ENCODE measurements at regions not wholly inside any gene's neighbourhood (a gene's known extent, or its start where the extent isn't known, plus 50 kb on each side); places are given as distances from the start of the nearest gene placed in this dataset.

DNA sequence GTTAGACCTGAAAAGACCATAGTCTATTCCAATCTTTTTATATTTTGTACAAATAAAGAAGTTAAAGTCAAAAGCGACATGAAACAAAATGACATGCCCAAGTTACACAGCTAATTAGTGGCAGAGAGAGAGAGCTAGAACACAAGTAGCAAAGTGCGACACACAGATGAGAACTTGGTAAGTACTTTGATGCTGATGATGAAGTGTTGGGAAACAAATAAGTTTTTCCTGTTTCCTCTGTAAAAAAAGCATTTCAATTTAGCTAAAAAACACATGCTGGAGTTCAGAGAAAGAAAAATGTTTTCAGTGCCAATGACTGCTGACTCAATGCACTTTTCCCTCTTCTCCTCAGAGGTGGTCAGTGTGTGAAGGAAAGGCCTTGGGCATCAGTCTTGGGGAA, 226.9 kb downstream of the PAX3 start:
- ChIA-PET CTCF (ENCODE audit: low intra/inter-chr PET ratio, low total read pairs) (no interaction called here), POLR2A (no interaction called here)
- Histone ChIP-seq H3K4me1 (ENCODE audit: insufficient read depth, low read length) (no peaks in the 10 kb centered on the region), H3K4me3 (replicated peaks in 1 of 3; ENCODE audit: insufficient read depth in 1 of 3, low read depth in 2 of 3, low read length in 3 of 3) (no peak overlapping the region), H2AFZ (ENCODE audit: low read length) (no peak overlapping the region), H3K9ac (ENCODE audit: insufficient read depth, low read depth, low read length) (no peak overlapping the region), H3K27ac (ENCODE audit: extremely low read length, insufficient read depth, low read length) (no peak overlapping the region), H3K79me2 (ENCODE audit: insufficient read depth, low read length) (no peaks in the 10 kb centered on the region), H3K9me3 (ENCODE audit: low read length) (no peaks in the 10 kb centered on the region), H3K27me3 (ENCODE audit: control insufficient read depth in 1 of 2, insufficient read depth in 2 of 2, low read length in 2 of 2) (peaks cover 0 to 2% of the 10 kb centered on the region in 2 experiments; a peak in 2 of 5 replicates), H3K36me3 (replicated peaks in 1 of 2; ENCODE audit: control insufficient read depth in 1 of 2, insufficient read depth in 2 of 2, low read length in 2 of 2) (no peaks in the 10 kb centered on the region), H4K20me1 (ENCODE audit: insufficient read depth, low read length) (no peaks in the 10 kb centered on the region), H3K4me2 (ENCODE audit: low read depth, low read length) (no peak overlapping the region)
- in situ Hi-C loops (cut with HindIII; ENCODE audit: extremely low pct_ligation_motif_present, low pct_unique_long_range_greater_than_20kb) (no loop called here), intact Hi-C loops (cut with micrococcal nuclease; ENCODE audit: unreplicated experiment) (no loop called here)
- TF ChIP-seq ZBTB3 (CRISPR knock-in tag; IDR thresholded peaks at IDR 0.05; ENCODE audit: borderline replicate concordance, low read depth) (no peak), ZFP37 (CRISPR knock-in tag; IDR thresholded peaks at IDR 0.05; ENCODE audit: borderline replicate concordance) (no peak), ZNF672 (CRISPR knock-in tag; IDR thresholded peaks at IDR 0.05) (no peak), NR2F2 (IDR thresholded peaks at IDR 0.05; ENCODE audit: borderline replicate concordance, low read depth) (no peak), SRSF9 (IDR thresholded peaks at IDR 0.05; ENCODE audit: borderline replicate concordance, insufficient read depth, low read depth, low read length, poor library complexity, severe bottlenecking) (no peak), RELA (CRISPR knock-in tag; IDR thresholded peaks at IDR 0.05) (no peak), ZNF24 (IDR thresholded peaks at IDR 0.05) (no peak), EHMT2 (IDR thresholded peaks at IDR 0.05; ENCODE audit: borderline replicate concordance, low read depth, low read length) (no peak)
- TF ChIP-seq, protein P1, sequence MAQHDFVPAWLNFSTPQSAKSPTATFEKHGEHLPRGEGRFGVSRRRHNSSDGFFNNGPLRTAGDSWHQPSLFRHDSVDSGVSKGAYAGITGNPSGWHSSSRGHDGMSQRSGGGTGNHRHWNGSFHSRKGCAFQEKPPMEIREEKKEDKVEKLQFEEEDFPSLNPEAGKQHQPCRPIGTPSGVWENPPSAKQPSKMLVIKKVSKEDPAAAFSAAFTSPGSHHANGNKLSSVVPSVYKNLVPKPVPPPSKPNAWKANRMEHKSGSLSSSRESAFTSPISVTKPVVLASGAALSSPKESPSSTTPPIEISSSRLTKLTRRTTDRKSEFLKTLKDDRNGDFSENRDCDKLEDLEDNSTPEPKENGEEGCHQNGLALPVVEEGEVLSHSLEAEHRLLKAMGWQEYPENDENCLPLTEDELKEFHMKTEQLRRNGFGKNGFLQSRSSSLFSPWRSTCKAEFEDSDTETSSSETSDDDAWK (CRISPR knock-in tag; IDR thresholded peaks at IDR 0.05) = no peak
- FAIRE-seq (no peak), ATAC-seq (no peak), DNase-seq (ENCODE audit: low spot score) (no peak)
- 12% methylated on average over 2 of the region's 2 CpGs for WGBS (ENCODE audit: low lambda C conversion rate)
- no TSS peak for BruUV-seq (replicated peaks)

All from HepG2 (cell line).